ENCODE measurements at regions not wholly inside any gene's neighbourhood (a gene's known extent, or its start where the extent isn't known, plus 50 kb on each side); places are given as distances from the start of the nearest gene placed in this dataset.

DNA sequence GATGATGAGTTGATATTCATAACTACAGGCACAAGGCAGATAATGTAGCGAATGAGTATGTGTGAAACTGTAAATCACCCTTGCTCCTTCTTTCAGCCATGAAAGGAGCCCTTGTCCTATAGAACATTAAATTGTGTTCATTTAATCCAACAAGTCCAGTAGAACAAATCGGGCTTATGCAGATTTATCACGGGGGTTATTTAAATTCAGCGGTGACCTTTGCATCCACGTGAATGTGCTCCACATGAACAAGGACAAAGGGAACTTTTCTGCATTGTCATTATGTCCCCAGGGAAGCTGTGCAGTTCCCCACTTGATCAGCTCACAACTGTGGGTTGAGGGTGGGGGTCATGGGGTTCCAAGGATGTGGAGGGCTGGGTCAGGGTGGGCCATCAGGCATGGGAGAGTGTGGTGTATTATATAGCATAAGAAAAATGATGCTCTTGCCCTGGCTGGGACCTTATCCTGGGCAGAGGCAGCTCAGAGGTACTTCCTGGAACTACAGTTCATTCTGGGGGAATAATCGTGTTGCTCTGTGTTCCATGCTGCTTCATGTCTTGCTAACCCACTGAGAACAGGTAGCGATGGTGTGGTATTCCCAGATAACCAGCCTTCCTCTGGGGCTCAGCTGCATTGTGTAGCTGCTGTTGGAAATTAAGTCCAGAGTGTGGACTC, 306.6 kb downstream of the FAT3 start (continued):
- TF ChIP-seq NRF1 (IDR thresholded peaks at IDR 0.05; ENCODE audit: low read depth, low read length) (no peak), SP2 (IDR thresholded peaks at IDR 0.05; ENCODE audit: low read length) (no peak), BACH1 (IDR thresholded peaks at IDR 0.05; ENCODE audit: low read length) (no peak)
